Uterus (tissue), 2 donors: ENCODE measurements at regions not wholly inside any gene's neighbourhood (a gene's known extent, or its start where the extent isn't known, plus 50 kb on each side); places are given as distances from the start of the nearest gene placed in this dataset.

Experiments
- CTCF ChIP-seq, 4 experiments: fragments of 200-600 bp in 2 of 4; fragments of 450-650 bp in 2 of 4; sonication (generic) in 2 of 4; IDR thresholded peaks; one replicate each; pipeline ENCODE4 v1.5.1; 2016 to 2019; ENCODE audit warnings: antibody characterized with exemption in 4 of 4, mild to moderate bottlenecking in 2 of 4, moderate library complexity in 1 of 4
- POLR2A ChIP-seq, 2 donors: fragments of 450-650 bp; IDR thresholded peaks; one replicate each; pipeline ENCODE4 v1.6.1; 2016; ENCODE audit warnings: antibody characterized with exemption in 2 of 2, mild to moderate bottlenecking in 1 of 2, moderate library complexity in 1 of 2

- no peak for TF ChIP-seq POLR2A (IDR thresholded peaks at IDR 0.05)
- no peak for TF ChIP-seq CTCF (IDR thresholded peaks at IDR 0.05)
Observed at GRCh38 chr4:185878633-185879032, 66.6 kb upstream of the SORBS2 start.
